ENCODE measurements at regions not wholly inside any gene's neighbourhood (a gene's known extent, or its start where the extent isn't known, plus 50 kb on each side); places are given as distances from the start of the nearest gene placed in this dataset.

GRCh38 chr10:28798964-28799363 lies 121.6 kb downstream of the BAMBI start:
- WGBS (ENCODE audit: insufficient coverage), result 80% methylated on average over 1 of the region's 2 CpGs
- Histone ChIP-seq H3K9me3 (replicated peaks in 1 of 2; ENCODE audit: control insufficient read depth in 1 of 2, insufficient read depth in 1 of 2, low read length in 2 of 2) (no peaks in the 10 kb centered on the region), H3K36me3 (replicated peaks in 1 of 2; ENCODE audit: control insufficient read depth in 1 of 2, insufficient read depth in 2 of 2, low read length in 2 of 2) (no peaks in the 10 kb centered on the region), H3K79me2 (ENCODE audit: insufficient read depth, low read length) (no peaks in the 10 kb centered on the region), H3K4me1 (ENCODE audit: control insufficient read depth in 1 of 2, insufficient read depth in 2 of 2, low read length in 2 of 2) (no peaks in the 10 kb centered on the region), H2AFZ (ENCODE audit: insufficient read depth, low read depth, low read length, poor library complexity, severe bottlenecking) (no peak overlapping the region), H3K27me3 (ENCODE audit: control insufficient read depth in 2 of 2, insufficient read depth in 2 of 2, low read length in 2 of 2) (no peaks in the 10 kb centered on the region), H3K4me3 (replicated peaks in 1 of 3; ENCODE audit: low read depth in 2 of 3, low read length in 3 of 3) (no peak overlapping the region), H3K9ac (ENCODE audit: insufficient read depth, low read length, poor library complexity, severe bottlenecking) (no peak overlapping the region), H3K27ac (ENCODE audit: low read depth in 1 of 2, low read length in 2 of 2) (no peak overlapping the region), H3K4me2 (replicated peaks; ENCODE audit: extremely low read depth, low read length, poor library complexity, severe bottlenecking) (no peak overlapping the region), H4K20me1 (ENCODE audit: insufficient read depth, low read length) (no peaks in the 10 kb centered on the region)
- DNase-seq, result no peak
- Mint-ChIP-seq H3K36me3 (no peaks in the 10 kb centered on the region), H3K27ac (no peak overlapping the region), H3K9me3 (peaks cover 0 to 6% (median 0%) of the 10 kb centered on the region in 7 donors), H3K4me3 (no peak overlapping the region), H3K4me1 (no peaks in the 10 kb centered on the region), H3K27me3 (ENCODE audit: low read depth in 3 of 3) (peaks cover 3 to 8% (median 5%) of the 10 kb centered on the region in 3 donors)
- intact Hi-C loops (cut with micrococcal nuclease), result no loop called here
- no peak for TF ChIP-seq CTCF (IDR thresholded peaks at IDR 0.05)

- H3K4me3 ChIP-seq (replicated peaks in 1 of 3; ENCODE audit: low read depth in 2 of 3, low read length in 3 of 3), result no peak overlapping the region
- no peak overlapping the region for H2AFZ ChIP-seq (ENCODE audit: insufficient read depth, low read depth, low read length, poor library complexity, severe bottlenecking)
- H3K9me3 ChIP-seq (replicated peaks in 1 of 2; ENCODE audit: control insufficient read depth in 1 of 2, insufficient read depth in 1 of 2, low read length in 2 of 2), result no peaks in the 10 kb centered on the region
- Mint-ChIP-seq H3K27ac (no peak overlapping the region), H3K36me3 (no peaks in the 10 kb centered on the region), H3K4me1 (no peaks in the 10 kb centered on the region), H3K27me3 (ENCODE audit: low read depth in 3 of 3) (peaks cover 3 to 8% (median 5%) of the 10 kb centered on the region in 3 donors), H3K4me3 (no peak overlapping the region), H3K9me3 (peaks cover 0 to 6% (median 0%) of the 10 kb centered on the region in 7 donors)
- DNase-seq, result no peak
- intact Hi-C loops (cut with micrococcal nuclease), result no loop called here
- no peak overlapping the region for H3K4me2 ChIP-seq (replicated peaks; ENCODE audit: extremely low read depth, low read length, poor library complexity, severe bottlenecking)
- H4K20me1 ChIP-seq (ENCODE audit: insufficient read depth, low read length), result no peaks in the 10 kb centered on the region
- H3K4me1 ChIP-seq (ENCODE audit: control insufficient read depth in 1 of 2, insufficient read depth in 2 of 2, low read length in 2 of 2), result no peaks in the 10 kb centered on the region
- H3K9ac ChIP-seq (ENCODE audit: insufficient read depth, low read length, poor library complexity, severe bottlenecking), result no peak overlapping the region
- 90% methylated on average over 2 of the region's 5 CpGs for WGBS (ENCODE audit: insufficient coverage)
- H3K27ac ChIP-seq (ENCODE audit: low read depth in 1 of 2, low read length in 2 of 2), result no peak overlapping the region
- TF ChIP-seq CTCF (IDR thresholded peaks at IDR 0.05), result no peak
- no peaks in the 10 kb centered on the region for H3K27me3 ChIP-seq (ENCODE audit: control insufficient read depth in 2 of 2, insufficient read depth in 2 of 2, low read length in 2 of 2)
- no peaks in the 10 kb centered on the region for H3K36me3 ChIP-seq (replicated peaks in 1 of 2; ENCODE audit: control insufficient read depth in 1 of 2, insufficient read depth in 2 of 2, low read length in 2 of 2)
- H3K79me2 ChIP-seq (ENCODE audit: insufficient read depth, low read length), result no peaks in the 10 kb centered on the region
Observed at GRCh38 chr10:28800144-28800543, 122.8 kb downstream of the BAMBI start.
